IMR-90 (cell line): ENCODE measurements at regions not wholly inside any gene's neighbourhood (a gene's known extent, or its start where the extent isn't known, plus 50 kb on each side); places are given as distances from the start of the nearest gene placed in this dataset.
"Not testable (repeated sequence)": the region's sequence is repeated elsewhere in the genome, so short reads cannot be mapped to it uniquely, and the experiment has no call there.

Source experiments
- ATAC-seq: fragments of 200-7000 bp; cut with Tn5 transposase; 2 replicates; pipeline ENCODE4 v1.9.1; 2020; ENCODE audit warnings: low read depth, mild to moderate bottlenecking, moderate library complexity
- BruUV-seq: library from RNA; stranded (reverse); fragments of 400-500 nt; replicated peaks from 2 replicates; lab custom pipeline; 2021; lab: Mats Ljungman, UMichigan
- CTCF ChIA-PET: fragments of 300-600 bp; formaldehyde crosslinking; extraction: SDS; loops from one replicate; lab custom pipeline; 2021; ENCODE audit warnings: antibody characterized with exemption; lab: Yijun Ruan, JAX
- POLR2A ChIA-PET: fragments of 300-600 bp; sonication (Branson Sonifier 250); formaldehyde crosslinking; loops from one replicate; lab custom pipeline; 2022; ENCODE audit warnings: antibody characterized with exemption; ENCODE audit not compliant: unreplicated experiment; lab: Charles Lee
- DNase-seq: peaks from one replicate; pipeline ENCODE4 v3.0.0; 2013
- H2AFZ ChIP-seq: replicated peaks from 2 replicates; pipeline ENCODE3; 2013; ENCODE audit warnings: low read length, mild to moderate bottlenecking; ENCODE audit not compliant: poor library complexity
- H2AK5ac ChIP-seq: 2 replicates; pipeline ENCODE4 v1.6.1; 2013; ENCODE audit warnings: low read depth, low read length, inconsistent platforms
- H2AK9ac ChIP-seq: replicated peaks from 2 replicates; pipeline ENCODE3; 2013; ENCODE audit warnings: mild to moderate bottlenecking, low read depth, low read length, moderate library complexity; ENCODE audit not compliant: poor library complexity
- H2BK120ac ChIP-seq: 2 replicates; pipeline ENCODE4 v1.6.1; 2013; ENCODE audit warnings: low read depth, low read length, inconsistent platforms
- H2BK15ac ChIP-seq: 3 replicates; pipeline ENCODE4 v1.6.1; 2013; ENCODE audit warnings: low read depth, low read length, inconsistent platforms
- H2BK20ac ChIP-seq: 2 replicates; pipeline ENCODE4 v1.6.1; 2013; ENCODE audit warnings: low read depth, mild to moderate bottlenecking, inconsistent platforms, low read length, moderate library complexity
- H2BK5ac ChIP-seq: 2 replicates; pipeline ENCODE4 v1.6.1; 2013; ENCODE audit warnings: mild to moderate bottlenecking, low read depth, low read length, inconsistent platforms; ENCODE audit not compliant: poor library complexity, severe bottlenecking
- H3K14ac ChIP-seq: replicated peaks from 2 replicates; pipeline ENCODE4 v1.6.1; 2013; ENCODE audit warnings: low read depth, low read length, inconsistent platforms
- H3K18ac ChIP-seq: 2 replicates; pipeline ENCODE4 v1.6.1; 2013; ENCODE audit warnings: low read depth, low read length, control low read depth
- H3K23ac ChIP-seq: 2 replicates; pipeline ENCODE4 v1.6.1; 2013; ENCODE audit warnings: low read depth, low read length, inconsistent platforms
- H3K27ac ChIP-seq: 2 replicates; pipeline ENCODE4 v1.5.1; 2013; ENCODE audit warnings: mild to moderate bottlenecking, control low read depth, low read length; ENCODE audit not compliant: insufficient read depth
- H3K27me3 ChIP-seq: 2 replicates; pipeline ENCODE4 v1.6.1; 2013; ENCODE audit warnings: low read length; ENCODE audit not compliant: control insufficient read depth, insufficient read depth
- H3K36me3 ChIP-seq: 2 replicates; pipeline ENCODE4 v1.6.1; 2013; ENCODE audit warnings: low read length, mixed read lengths; ENCODE audit not compliant: control insufficient read depth, insufficient read depth
- H3K4ac ChIP-seq: 2 replicates; pipeline ENCODE4 v1.6.1; 2013; ENCODE audit warnings: low read depth, low read length, inconsistent platforms
- H3K4me1 ChIP-seq: 2 replicates; pipeline ENCODE4 v1.6.1; 2013; ENCODE audit warnings: low read length, mixed read lengths; ENCODE audit not compliant: control insufficient read depth, insufficient read depth
- H3K4me2 ChIP-seq: 2 replicates; pipeline ENCODE4 v1.6.1; 2013; ENCODE audit warnings: low read depth, mild to moderate bottlenecking, control low read depth, low read length, moderate library complexity
- H3K4me3 ChIP-seq: 2 replicates; pipeline ENCODE4 v1.5.1; 2013; ENCODE audit warnings: low read depth, mild to moderate bottlenecking, control low read depth, low read length, moderate library complexity; ENCODE audit not compliant: insufficient read depth
- H3K56ac ChIP-seq: 2 replicates; pipeline ENCODE4 v1.6.1; 2013; ENCODE audit warnings: low read length, inconsistent platforms; ENCODE audit not compliant: insufficient read depth; ENCODE audit errors: extremely low read depth
- H3K79me1 ChIP-seq, 2 experiments: 2 replicates each; pipeline ENCODE4 v1.6.1; 2013; ENCODE audit warnings: low read length in 2 of 2, inconsistent platforms in 1 of 2, low read depth in 1 of 2
- H3K9ac ChIP-seq: 2 replicates; pipeline ENCODE4 v1.6.1; 2013; ENCODE audit warnings: low read depth, low read length, control low read depth
- H3K9me1 ChIP-seq: 2 replicates; pipeline ENCODE4 v1.6.1; 2013; ENCODE audit warnings: low read length, inconsistent platforms; ENCODE audit not compliant: insufficient read depth
- H3K9me3 ChIP-seq: 2 replicates; pipeline ENCODE4 v1.6.1; 2013; ENCODE audit warnings: low read length; ENCODE audit not compliant: control insufficient read depth, insufficient read depth
- H4K20me1 ChIP-seq: 2 replicates; pipeline ENCODE4 v1.6.1; 2013; ENCODE audit warnings: low read length, inconsistent platforms; ENCODE audit not compliant: insufficient read depth
- H4K5ac ChIP-seq: 2 replicates; pipeline ENCODE4 v1.6.1; 2013; ENCODE audit warnings: mild to moderate bottlenecking, low read depth, low read length, control low read depth
- H4K8ac ChIP-seq, 2 experiments: 2 replicates each; pipeline ENCODE4 v1.6.1; 2013; ENCODE audit warnings: low read depth in 2 of 2, low read length in 2 of 2, control low read depth in 1 of 2, inconsistent platforms in 1 of 2
- H4K91ac ChIP-seq: 2 replicates; pipeline ENCODE4 v1.6.1; 2013; ENCODE audit warnings: low read depth, low read length, inconsistent platforms; ENCODE audit not compliant: insufficient read depth
- WGBS, 2 experiments: methylation state at CpG; one replicate each; pipeline versions ENCODE4 v1.1.5 to v1.1.7; 2013; ENCODE audit warnings: missing lambda C conversion rate in 2 of 2; ENCODE audit not compliant: insufficient read length in 1 of 2; ENCODE audit errors: extremely low coverage in 2 of 2; 5-methylcytosine and 5-hydroxymethylcytosine counted together
- dilution Hi-C: fragments of 300-500 bp; cut with HindIII; formaldehyde crosslinking; loops from one replicate; pipeline ENCODE4 v1.14.3; 2018; ENCODE audit warnings: low sequenced_read_pairs; ENCODE audit not compliant: unreplicated experiment
- in situ Hi-C: fragments of 300-500 bp; cut with MboI; formaldehyde crosslinking; loops from 3 replicates; pipeline ENCODE4 v1.14.3; 2019; ENCODE audit warnings: low sequenced_read_pairs, inconsistent platforms, mixed read lengths
- intact Hi-C: fragments of 100-400 bp; cut with micrococcal nuclease; formaldehyde crosslinking; loops from 2 replicates; pipeline ENCODE4 v1.10.0; 2022

- H3K4me1 ChIP-seq, H3K36me3 ChIP-seq, intact Hi-C loops, H3K4me2 ChIP-seq, H2BK15ac ChIP-seq, ATAC-seq, H2BK5ac ChIP-seq, H2AFZ ChIP-seq, H3K14ac ChIP-seq, H3K4ac ChIP-seq, dilution Hi-C loops, H4K91ac ChIP-seq, H3K79me1 ChIP-seq, H3K9me3 ChIP-seq, H4K20me1 ChIP-seq, H3K9ac ChIP-seq, DNase-seq, BruUV-seq, H3K27me3 ChIP-seq, H2BK120ac ChIP-seq, H4K8ac ChIP-seq, H3K27ac ChIP-seq, H3K56ac ChIP-seq, H3K4me3 ChIP-seq, H4K5ac ChIP-seq, H3K18ac ChIP-seq, H3K9me1 ChIP-seq, H3K23ac ChIP-seq, H2AK5ac ChIP-seq, H2AK9ac ChIP-seq, H2BK20ac ChIP-seq, CTCF ChIA-PET: not testable (repeated sequence)
- POLR2A ChIA-PET, result interaction anchor here (0.7 kb wide), 1 partner anchor 1881 kb away, joined by 4 read pairs; no protein-coding TSS in a partner anchor
- 100% methylated on average over 1 of the region's 4 CpGs; no CpG with 5 or more reads in 1 of the 2 experiments for WGBS, 2 experiments
- in situ Hi-C loops, result loop anchor here (25.0 kb wide), 1 partner anchor 219 kb away; no protein-coding TSS in a partner anchor
These were observed 74.9 kb upstream of the ATP5MC3 start for GRCh38 chr2:175256391-175256790.
